HL-60 (cell line): ENCODE measurements at regions not wholly inside any gene's neighbourhood (a gene's known extent, or its start where the extent isn't known, plus 50 kb on each side); places are given as distances from the start of the nearest gene placed in this dataset.

Experiments used
- CTCF ChIP-seq: IDR thresholded peaks from one replicate; pipeline ENCODE4 v1.5.1; 2011; ENCODE audit warnings: low read length, control low read depth, inconsistent platforms; ENCODE audit not compliant: insufficient read depth
- GABPA ChIP-seq: IDR thresholded peaks from 2 replicates; pipeline ENCODE4 v1.6.1; 2012; ENCODE audit warnings: low read depth
- POLR2AphosphoS5 ChIP-seq: IDR thresholded peaks from 2 replicates; pipeline ENCODE4 v1.6.1; 2012; ENCODE audit warnings: low read depth
- REST ChIP-seq: IDR thresholded peaks from 2 replicates; pipeline ENCODE4 v1.6.1; 2012; ENCODE audit warnings: low read depth; ENCODE audit not compliant: insufficient replicate concordance
- SPI1 ChIP-seq: IDR thresholded peaks from 2 replicates; pipeline ENCODE4 v1.6.1; 2012; ENCODE audit warnings: low read depth, mild to moderate bottlenecking, borderline replicate concordance

GRCh38 chr3:46768061-46768460 is 50.4 kb upstream of the PRSS50 start:
- TF ChIP-seq CTCF (no peak), GABPA (no peak), POLR2AphosphoS5 (no peak), REST (no peak), SPI1 (no peak)
